ENCODE measurements at regions not wholly inside any gene's neighbourhood (a gene's known extent, or its start where the extent isn't known, plus 50 kb on each side); places are given as distances from the start of the nearest gene placed in this dataset.

GRCh38 chr20:12849225-12849910 lies 159.4 kb upstream of the SPTLC3 start:
- TF ChIP-seq GATA2 (IDR thresholded peaks at IDR 0.05; ENCODE audit: low read depth, low read length) (no peak; the same call in 1 of the 2 replicates), GATA3 (IDR thresholded peaks at IDR 0.05; ENCODE audit: low read depth, low read length) (no peak)

Measured in SH-SY5Y (cell line).